Hepatic stellate cell (primary cell): ENCODE measurements at regions not wholly inside any gene's neighbourhood (a gene's known extent, or its start where the extent isn't known, plus 50 kb on each side); places are given as distances from the start of the nearest gene placed in this dataset.
"Not testable (repeated sequence)": the region's sequence is repeated elsewhere in the genome, so short reads cannot be mapped to it uniquely, and the experiment has no call there.

ENCODE experiments used
- DNase-seq: peaks from one replicate; pipeline ENCODE4 v3.0.0; 2011; ENCODE audit warnings: low spot score

GRCh38 chrX:13420545-13421183, 100.8 kb upstream of the ATXN3L start:
- no peak for DNase-seq

DNA sequence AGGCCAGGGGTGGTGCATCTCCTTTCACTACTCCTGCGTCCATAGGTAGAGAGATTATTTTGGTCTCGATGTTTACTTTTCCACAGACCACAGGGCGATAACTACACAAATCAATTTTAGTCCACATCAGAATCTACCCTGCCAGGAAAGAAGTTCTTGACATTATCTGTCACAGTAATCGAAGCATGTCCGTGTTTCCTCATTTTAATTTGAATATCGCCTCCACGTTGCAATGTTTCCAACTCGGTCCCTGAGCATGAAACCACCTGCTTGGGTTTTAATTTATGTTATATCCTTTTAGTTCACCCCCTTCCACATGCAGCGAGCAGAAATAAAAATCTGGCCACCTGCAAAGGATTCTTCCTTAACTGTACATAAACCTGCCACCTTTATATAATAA, 100.1 kb upstream of the ATXN3L start:
- DNase-seq: no peak

- DNase-seq: no peak
These were observed 99.4 kb upstream of the ATXN3L start for GRCh38 chrX:13419276-13419675.

GRCh38 chrX:13418126-13419097, 98.6 kb upstream of the ATXN3L start:
- DNase-seq: no peak

GRCh38 chrX:13415509-13415908, 95.7 kb upstream of the ATXN3L start:
- DNase-seq: no peak

- no peak for DNase-seq
These were observed 94.3 kb upstream of the ATXN3L start for GRCh38 chrX:13414006-13414647.

- DNase-seq: no peak
These were observed 92.4 kb upstream of the ATXN3L start for GRCh38 chrX:13412208-13412600.

GRCh38 chrX:13411496-13412207, 91.8 kb upstream of the ATXN3L start:
- no peak for DNase-seq

GRCh38 chrX:13408599-13408998, 88.7 kb upstream of the ATXN3L start:
- not testable (repeated sequence) for DNase-seq

GRCh38 chrX:13404777-13405176, 84.9 kb upstream of the ATXN3L start:
- DNase-seq: not testable (repeated sequence)

- DNase-seq: no peak
These were observed 84.5 kb upstream of the ATXN3L start for GRCh38 chrX:13404364-13404763.

GRCh38 chrX:13401724-13402123, 81.9 kb upstream of the ATXN3L start:
- no peak for DNase-seq

DNA sequence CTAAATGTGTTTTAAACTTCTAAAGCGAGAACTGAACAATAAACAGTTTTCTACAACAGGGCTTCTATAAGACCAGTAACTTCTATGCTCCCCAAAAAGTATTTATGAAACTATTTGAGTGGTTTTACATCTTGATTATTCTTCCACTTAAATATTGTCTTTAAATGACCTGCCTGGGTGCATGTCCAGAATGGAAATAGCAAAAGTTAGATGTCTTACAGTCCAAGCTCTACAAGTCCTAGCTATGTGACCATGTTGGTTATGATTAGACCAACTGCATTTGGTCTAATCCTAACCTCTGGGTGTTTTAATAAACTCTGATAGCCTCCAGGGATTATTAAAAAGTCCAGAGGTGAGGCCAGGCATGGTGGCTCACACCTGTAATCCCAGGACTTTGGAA, 79.0 kb upstream of the ATXN3L start:
- no peak for DNase-seq

- peak; percentile 55 for DNase-seq
These were observed 78.3 kb upstream of the ATXN3L start for GRCh38 chrX:13397878-13398818.

DNA sequence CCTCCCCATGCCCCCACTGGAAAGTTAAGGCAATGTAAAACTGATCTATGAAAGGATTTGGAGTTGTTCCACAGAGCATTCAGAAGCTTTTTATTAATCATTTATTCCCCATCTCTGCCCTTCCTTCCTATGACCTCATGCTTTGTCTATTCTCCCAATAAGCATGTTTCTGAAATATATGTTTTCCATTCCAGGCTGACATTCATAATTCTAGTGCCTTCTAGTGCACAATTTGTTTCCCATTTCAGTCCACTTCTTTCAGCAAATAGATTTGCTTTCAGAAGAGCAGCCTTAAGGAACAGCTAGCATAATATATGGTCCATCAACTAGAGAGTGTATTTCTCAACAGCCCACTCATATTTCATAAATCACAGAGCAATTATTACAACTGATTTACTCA, 77.1 kb upstream of the ATXN3L start:
- DNase-seq: no peak

DNA sequence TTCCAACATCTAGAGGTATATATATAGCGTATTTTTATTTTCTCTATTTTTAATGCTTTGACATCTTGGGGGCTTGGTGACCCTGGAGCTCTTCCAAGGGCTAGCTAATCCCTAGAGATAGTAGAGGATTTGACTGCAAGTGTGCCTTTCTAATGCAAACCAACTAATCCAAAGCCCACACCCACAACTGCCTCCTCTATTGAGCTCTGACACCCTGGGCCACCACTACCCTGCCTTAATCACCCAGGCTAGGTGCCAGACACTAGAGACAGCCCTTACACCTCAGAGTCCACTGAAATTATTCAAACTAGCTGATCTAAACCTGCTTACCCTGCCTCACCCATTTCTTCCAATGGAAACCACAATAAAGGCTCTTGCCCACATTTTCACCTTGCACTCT, 69.6 kb upstream of the ATXN3L start:
- no peak for DNase-seq

- DNase-seq: no peak
These were observed 68.0 kb upstream of the ATXN3L start for GRCh38 chrX:13387666-13388494.

- DNase-seq: no peak
These were observed 66.8 kb upstream of the ATXN3L start for GRCh38 chrX:13386636-13387035.

- DNase-seq: no peak
These were observed 66.2 kb upstream of the ATXN3L start for GRCh38 chrX:13386092-13386491.

DNA sequence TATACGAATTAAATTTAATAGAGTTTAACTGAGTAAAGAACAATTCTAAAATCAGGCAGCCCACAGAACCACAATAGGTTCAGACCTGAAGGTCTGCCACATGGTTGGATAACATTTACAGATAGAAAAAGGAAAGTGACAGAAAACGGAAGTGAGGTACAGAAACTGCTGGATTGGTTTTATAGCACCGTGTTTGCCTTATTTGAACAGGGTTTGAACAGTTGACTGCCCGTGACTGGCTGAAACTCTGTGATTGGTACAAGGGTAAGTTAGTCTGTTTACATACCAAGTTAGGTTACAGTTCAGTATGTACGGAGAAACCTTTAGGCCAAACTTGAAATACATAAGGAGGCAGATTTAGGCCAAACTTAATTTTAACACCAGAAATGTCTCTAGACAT, 64.1 kb upstream of the ATXN3L start:
- DNase-seq: no peak
